ENCODE measurements at regions not wholly inside any gene's neighbourhood (a gene's known extent, or its start where the extent isn't known, plus 50 kb on each side); places are given as distances from the start of the nearest gene placed in this dataset.

- TF ChIP-seq EZH2phosphoT487 (IDR thresholded peaks at IDR 0.05; ENCODE audit: low read depth, severe bottlenecking, unreplicated experiment) (no peak), EZH2 (IDR thresholded peaks at IDR 0.05; ENCODE audit: borderline replicate concordance) (no peak)
Observed at GRCh38 chr19:30079200-30079599, 137.2 kb downstream of the URI1 start.
